SK-N-SH (cell line): ENCODE measurements at regions not wholly inside any gene's neighbourhood (a gene's known extent, or its start where the extent isn't known, plus 50 kb on each side); places are given as distances from the start of the nearest gene placed in this dataset.

Source experiments
- CTCF ChIA-PET: fragments of 300-600, 350-600 bp; formaldehyde crosslinking; extraction: SDS; loops from one replicate; lab custom pipeline; 2021; lab: Yijun Ruan, JAX
- POLR2A ChIA-PET: fragments of 350-600 bp; sonication (Branson Sonifier 250); formaldehyde crosslinking; extraction: SDS; loops from one replicate; lab custom pipeline; 2020; ENCODE audit warnings: antibody characterized with exemption, inconsistent platforms; lab: Yijun Ruan, JAX
- DNase-seq: peaks from one replicate; pipeline ENCODE4 v3.0.0; 2012
- H2AFZ ChIP-seq: fragments of 200-600 bp; sonication (generic); 2 replicates; pipeline ENCODE4 v1.8.1; 2016; ENCODE audit warnings: antibody characterized with exemption, mild to moderate bottlenecking, low read depth
- H3F3A ChIP-seq: fragments of 200-600 bp; sonication (generic); replicated peaks from 2 replicates; pipeline ENCODE3; 2016; ENCODE audit warnings: antibody characterized with exemption, mild to moderate bottlenecking; ENCODE audit not compliant: insufficient read depth
- H3K27ac ChIP-seq, 2 experiments: fragments of 200-500 bp in 1 of 2; fragments of 200-600 bp in 1 of 2; sonication (Bioruptor generic) in 1 of 2; sonication (generic), shearing (Covaris generic) in 1 of 2; 2 replicates each; pipeline versions ENCODE4 v1.5.1 to v1.6.1; 2014 to 2016; ENCODE audit warnings: low read depth in 2 of 2, inconsistent platforms in 1 of 2, low read length in 1 of 2, mild to moderate bottlenecking in 1 of 2, mixed read lengths in 1 of 2
- H3K27me3 ChIP-seq: fragments of 200-600 bp; sonication (generic), shearing (Covaris generic); 2 replicates; pipeline ENCODE4 v1.6.1; 2016; ENCODE audit warnings: mixed run types; ENCODE audit not compliant: insufficient read depth
- H3K36me3 ChIP-seq, 2 experiments: fragments of 200-500 bp in 1 of 2; fragments of 200-600 bp in 1 of 2; sonication (Bioruptor generic) in 1 of 2; sonication (generic) in 1 of 2; replicated peaks in 1 of 2; 2 replicates each; pipeline versions ENCODE3 to v1.5.1; 2014 to 2016; ENCODE audit warnings: low read length in 1 of 2, mild to moderate bottlenecking in 1 of 2; ENCODE audit not compliant: insufficient read depth in 2 of 2, control insufficient read depth in 1 of 2
- H3K4me1 ChIP-seq, 2 experiments: fragments of 200-500 bp in 1 of 2; fragments of 200-600 bp in 1 of 2; sonication (Bioruptor generic) in 1 of 2; sonication (generic), shearing (Covaris generic) in 1 of 2; 2 replicates each; pipeline versions ENCODE4 v1.5.1 to v1.6.1; 2014 to 2016; ENCODE audit warnings: low read depth in 1 of 2, low read length in 1 of 2, mixed run types in 1 of 2; ENCODE audit not compliant: insufficient read depth in 2 of 2, control insufficient read depth in 1 of 2
- H3K4me2 ChIP-seq: fragments of 200-600 bp; sonication (generic), shearing (Covaris generic); 2 replicates; pipeline ENCODE4 v1.6.1; 2017; ENCODE audit warnings: mixed run types
- H3K4me3 ChIP-seq, 2 experiments: fragments of 200-500 bp in 1 of 2; fragments of 200-600 bp in 1 of 2; sonication (Bioruptor generic) in 1 of 2; sonication (generic), shearing (Covaris generic) in 1 of 2; 2 replicates each; pipeline versions ENCODE4 v1.5.1 to v1.8.1; 2014 to 2016; ENCODE audit warnings: low read depth in 2 of 2, inconsistent platforms in 1 of 2, low read length in 1 of 2, mild to moderate bottlenecking in 1 of 2, mixed read lengths in 1 of 2, moderate library complexity in 1 of 2
- H3K79me2 ChIP-seq: fragments of 200-600 bp; sonication (generic); 2 replicates; pipeline ENCODE4 v1.8.1; 2017; ENCODE audit warnings: mild to moderate bottlenecking; ENCODE audit not compliant: insufficient read depth
- H3K9ac ChIP-seq: fragments of 200-600 bp; sonication (generic); 2 replicates; pipeline ENCODE4 v1.6.1; 2017; ENCODE audit warnings: mixed run types
- H3K9me2 ChIP-seq: fragments of 200-600 bp; sonication (generic); 2 replicates; pipeline ENCODE4 v1.6.1; 2017; ENCODE audit warnings: mixed run types
- H3K9me3 ChIP-seq: fragments of 200-600 bp; sonication (generic); 2 replicates; pipeline ENCODE4 v1.6.1; 2017; ENCODE audit warnings: mixed run types, mild to moderate bottlenecking, moderate library complexity
- H4K20me1 ChIP-seq: fragments of 200-600 bp; sonication (generic); 2 replicates; pipeline ENCODE4 v1.6.1; 2017; ENCODE audit warnings: mild to moderate bottlenecking, mixed run types; ENCODE audit not compliant: insufficient read depth
- CHD2 ChIP-seq: fragments of 150-350 bp; IDR thresholded peaks from 2 replicates; pipeline ENCODE4 v1.6.1; 2018; ENCODE audit warnings: low read length; ENCODE audit not compliant: partially characterized antibody
- ELF1 ChIP-seq: IDR thresholded peaks from 2 replicates; pipeline ENCODE4 v1.4.0; 2012
- EZH2phosphoT487 ChIP-seq: fragments of 200-600 bp; sonication (generic); IDR thresholded peaks from 2 replicates; pipeline ENCODE4 v1.6.1; 2017; ENCODE audit warnings: low read depth, mixed run types, mild to moderate bottlenecking, antibody characterized with exemption, moderate library complexity, borderline replicate concordance
- FOSL2 ChIP-seq: IDR thresholded peaks from 2 replicates; pipeline ENCODE4 v1.4.0; 2012; ENCODE audit warnings: low read depth, mild to moderate bottlenecking, moderate library complexity, borderline replicate concordance
- FOXJ3 ChIP-seq: sonication (generic); formaldehyde crosslinking; IDR thresholded peaks from 2 replicates; pipeline ENCODE4 v1.5.1; 2020; ENCODE audit warnings: mild to moderate bottlenecking, missing genetic modification reagents
- FOXM1 ChIP-seq: IDR thresholded peaks from 2 replicates; pipeline ENCODE4 v1.4.0; 2012; ENCODE audit warnings: low read depth, mild to moderate bottlenecking
- GATA2 ChIP-seq: sonication (generic); formaldehyde crosslinking; IDR thresholded peaks from 2 replicates; pipeline ENCODE4 v1.5.0; 2020; ENCODE audit warnings: mild to moderate bottlenecking, missing genetic modification reagents
- JUND ChIP-seq: IDR thresholded peaks from 2 replicates; pipeline ENCODE4 v1.4.0; 2012
- MEF2A ChIP-seq: IDR thresholded peaks from 2 replicates; pipeline ENCODE4 v1.4.0; 2012; ENCODE audit warnings: low read depth, borderline replicate concordance
- MXI1 ChIP-seq: IDR thresholded peaks from 2 replicates; pipeline ENCODE4 v1.6.1; 2012; ENCODE audit warnings: mild to moderate bottlenecking, low read depth, low read length, improper control_type of control experiment
- PBX3 ChIP-seq: IDR thresholded peaks from 2 replicates; pipeline ENCODE4; 2012
- POLR2AphosphoS5 ChIP-seq: IDR thresholded peaks from 2 replicates; pipeline ENCODE4 v1.6.1; 2012; ENCODE audit warnings: low read depth, low read length
- RAD21 ChIP-seq: IDR thresholded peaks from 2 replicates; pipeline ENCODE4 v1.6.1; 2012; ENCODE audit warnings: mild to moderate bottlenecking, low read length
- RCOR1 ChIP-seq: fragments of 150-350 bp; IDR thresholded peaks from 2 replicates; pipeline ENCODE4 v1.6.1; 2017; ENCODE audit warnings: antibody characterized with exemption, low read length
- RFX5 ChIP-seq: IDR thresholded peaks from 2 replicates; pipeline ENCODE4 v1.6.1; 2012; ENCODE audit warnings: mild to moderate bottlenecking, improper control_type of control experiment, low read length
- RXRA ChIP-seq: IDR thresholded peaks from 2 replicates; pipeline ENCODE4 v1.4.0; 2012; ENCODE audit warnings: low read depth, mild to moderate bottlenecking, borderline replicate concordance
- SIN3A ChIP-seq: IDR thresholded peaks from 2 replicates; pipeline ENCODE4 v1.6.1; 2012; ENCODE audit warnings: low read depth, mild to moderate bottlenecking, low read length, moderate library complexity, borderline replicate concordance
- SMC3 ChIP-seq: IDR thresholded peaks from 2 replicates; pipeline ENCODE4 v1.6.1; 2012; ENCODE audit warnings: low read depth, low read length, improper control_type of control experiment
- TAF1 ChIP-seq: IDR thresholded peaks from 2 replicates; pipeline ENCODE4 v1.6.1; 2012; ENCODE audit warnings: low read depth, mild to moderate bottlenecking, low read length, moderate library complexity, borderline replicate concordance
- YY1 ChIP-seq: IDR thresholded peaks from 2 replicates; pipeline ENCODE4 v1.4.0; 2012; ENCODE audit warnings: low read depth, mild to moderate bottlenecking
- WGBS: methylation state at CpG from one replicate; pipeline ENCODE4 v1.1.6; 2017; ENCODE audit warnings: low lambda C conversion rate; 5-methylcytosine and 5-hydroxymethylcytosine counted together
- TF ChIP-seq, protein P1 (sequence below): IDR thresholded peaks from 2 replicates; pipeline ENCODE4 v1.4.0; 2012; ENCODE audit warnings: low read depth
- TF ChIP-seq, protein P2 (sequence below): IDR thresholded peaks from 2 replicates; pipeline ENCODE4 v1.4.0; 2012; ENCODE audit warnings: low read depth, borderline replicate concordance
- TF ChIP-seq, protein P3 (sequence below): fragments of 200-600 bp; sonication (generic); IDR thresholded peaks from 2 replicates; pipeline ENCODE4 v1.6.1; 2017; ENCODE audit warnings: antibody characterized with exemption, mild to moderate bottlenecking, moderate library complexity

GRCh38 chr13:53847502-53847901 is 818.9 kb downstream of the OLFM4 start:
- no peaks in the 10 kb centered on the region for H3K27me3 ChIP-seq
- H3K79me2 ChIP-seq = no peaks in the 10 kb centered on the region
- DNase-seq = no peak
- CTCF ChIA-PET = no interaction called here
- H4K20me1 ChIP-seq = no peaks in the 10 kb centered on the region
- no peak overlapping the region for H2AFZ ChIP-seq
- H3K4me2 ChIP-seq = no peak overlapping the region
- H3F3A ChIP-seq = no peaks in the 10 kb centered on the region
- WGBS = 14% methylated on average over 2 of the region's 2 CpGs
- no peaks in the 10 kb centered on the region for H3K9me3 ChIP-seq
- no peak for TF ChIP-seq RXRA
- TF ChIP-seq POLR2AphosphoS5 = no peak
- TF ChIP-seq MXI1 = no peak
- TF ChIP-seq, protein P1, sequence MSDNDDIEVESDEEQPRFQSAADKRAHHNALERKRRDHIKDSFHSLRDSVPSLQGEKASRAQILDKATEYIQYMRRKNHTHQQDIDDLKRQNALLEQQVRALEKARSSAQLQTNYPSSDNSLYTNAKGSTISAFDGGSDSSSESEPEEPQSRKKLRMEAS = no peak
- no peak for TF ChIP-seq RFX5
- no peak for TF ChIP-seq JUND
- TF ChIP-seq, protein P2, sequence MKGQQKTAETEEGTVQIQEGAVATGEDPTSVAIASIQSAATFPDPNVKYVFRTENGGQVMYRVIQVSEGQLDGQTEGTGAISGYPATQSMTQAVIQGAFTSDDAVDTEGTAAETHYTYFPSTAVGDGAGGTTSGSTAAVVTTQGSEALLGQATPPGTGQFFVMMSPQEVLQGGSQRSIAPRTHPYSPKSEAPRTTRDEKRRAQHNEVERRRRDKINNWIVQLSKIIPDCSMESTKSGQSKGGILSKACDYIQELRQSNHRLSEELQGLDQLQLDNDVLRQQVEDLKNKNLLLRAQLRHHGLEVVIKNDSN = no peak
- TF ChIP-seq RCOR1 = no peak
- no peak for TF ChIP-seq FOXJ3 (CRISPR knock-in tag)
- H3K9me2 ChIP-seq = no peaks in the 10 kb centered on the region
- H3K4me1 ChIP-seq = no peaks in the 10 kb centered on the region
- no peak overlapping the region for H3K9ac ChIP-seq
- H3K36me3 ChIP-seq = no peaks in the 10 kb centered on the region
- POLR2A ChIA-PET = no interaction called here
- H3K4me3 ChIP-seq = no peak overlapping the region
- no peak overlapping the region for H3K27ac ChIP-seq

DNA sequence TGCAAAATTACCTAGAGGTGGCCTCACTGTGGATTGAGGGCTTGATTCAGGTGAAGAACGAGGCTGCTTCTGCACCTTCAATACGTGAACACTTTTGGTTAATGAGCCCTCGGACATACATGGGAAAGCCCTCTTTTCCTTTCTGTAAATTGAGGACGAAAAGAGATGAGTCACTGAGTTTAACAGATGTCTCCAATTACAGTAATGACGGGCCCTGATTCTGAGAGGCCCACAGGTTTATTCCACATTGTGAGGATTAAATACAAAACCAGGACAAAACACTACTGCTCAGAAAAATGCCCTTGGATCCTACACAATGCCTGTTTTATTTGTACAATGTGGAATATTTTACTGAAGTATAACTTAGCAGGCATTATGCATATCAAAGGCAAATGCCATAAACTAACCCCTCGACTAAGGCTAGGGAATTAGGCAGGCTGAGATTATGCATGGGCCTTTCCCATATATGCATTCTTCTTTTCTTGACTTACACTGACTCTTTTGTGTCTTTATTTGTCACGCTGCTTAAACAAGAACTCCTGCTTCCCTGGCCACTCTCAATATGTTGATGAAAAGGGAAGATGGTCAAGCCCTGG is 819.9 kb downstream of the OLFM4 start:
- no peaks in the 10 kb centered on the region for H3K4me1 ChIP-seq
- no peaks in the 10 kb centered on the region for H3K9me2 ChIP-seq
- no peak for DNase-seq
- no peaks in the 10 kb centered on the region for H3K36me3 ChIP-seq
- no peak for TF ChIP-seq RAD21
- TF ChIP-seq GATA2 (CRISPR knock-in tag) = no peak
- TF ChIP-seq FOSL2 = no peak
- no peak for TF ChIP-seq SIN3A
- no peak for TF ChIP-seq TAF1
- TF ChIP-seq RCOR1 = no peak
- no peak for TF ChIP-seq FOXM1
- TF ChIP-seq, protein P1 = no peak
- TF ChIP-seq SMC3 = no peak
- TF ChIP-seq PBX3 = no peak
- TF ChIP-seq, protein P3, sequence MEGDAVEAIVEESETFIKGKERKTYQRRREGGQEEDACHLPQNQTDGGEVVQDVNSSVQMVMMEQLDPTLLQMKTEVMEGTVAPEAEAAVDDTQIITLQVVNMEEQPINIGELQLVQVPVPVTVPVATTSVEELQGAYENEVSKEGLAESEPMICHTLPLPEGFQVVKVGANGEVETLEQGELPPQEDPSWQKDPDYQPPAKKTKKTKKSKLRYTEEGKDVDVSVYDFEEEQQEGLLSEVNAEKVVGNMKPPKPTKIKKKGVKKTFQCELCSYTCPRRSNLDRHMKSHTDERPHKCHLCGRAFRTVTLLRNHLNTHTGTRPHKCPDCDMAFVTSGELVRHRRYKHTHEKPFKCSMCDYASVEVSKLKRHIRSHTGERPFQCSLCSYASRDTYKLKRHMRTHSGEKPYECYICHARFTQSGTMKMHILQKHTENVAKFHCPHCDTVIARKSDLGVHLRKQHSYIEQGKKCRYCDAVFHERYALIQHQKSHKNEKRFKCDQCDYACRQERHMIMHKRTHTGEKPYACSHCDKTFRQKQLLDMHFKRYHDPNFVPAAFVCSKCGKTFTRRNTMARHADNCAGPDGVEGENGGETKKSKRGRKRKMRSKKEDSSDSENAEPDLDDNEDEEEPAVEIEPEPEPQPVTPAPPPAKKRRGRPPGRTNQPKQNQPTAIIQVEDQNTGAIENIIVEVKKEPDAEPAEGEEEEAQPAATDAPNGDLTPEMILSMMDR = no peak
- no peak for TF ChIP-seq FOXJ3 (CRISPR knock-in tag)
- TF ChIP-seq EZH2phosphoT487 = no peak
- TF ChIP-seq YY1 = no peak
- no peak for TF ChIP-seq POLR2AphosphoS5
- no peak for TF ChIP-seq RXRA
- TF ChIP-seq ELF1 = no peak
- no peak for TF ChIP-seq MEF2A
- TF ChIP-seq RFX5 = no peak
- TF ChIP-seq CHD2 = no peak
- no peaks in the 10 kb centered on the region for H3K79me2 ChIP-seq
- POLR2A ChIA-PET = no interaction called here
- no peak overlapping the region for H3K9ac ChIP-seq
- no peak overlapping the region for H3K4me3 ChIP-seq
- H3K27me3 ChIP-seq = no peaks in the 10 kb centered on the region
- no peak overlapping the region for H3K4me2 ChIP-seq
- no peaks in the 10 kb centered on the region for H4K20me1 ChIP-seq
- H3F3A ChIP-seq = no peaks in the 10 kb centered on the region
- no peaks in the 10 kb centered on the region for H3K9me3 ChIP-seq
- no peak overlapping the region for H2AFZ ChIP-seq
- CTCF ChIA-PET = no interaction called here
- H3K27ac ChIP-seq = no peak overlapping the region
- WGBS = 8% methylated on average over 7 of the region's 7 CpGs
